Lower leg skin (tissue), 4 donors: ENCODE measurements at regions not wholly inside any gene's neighbourhood (a gene's known extent, or its start where the extent isn't known, plus 50 kb on each side); places are given as distances from the start of the nearest gene placed in this dataset.

Experiments used
- DNase-seq, 2 donors: peaks; one replicate each; pipeline ENCODE4 v3.0.0-alpha.2; 2019; ENCODE audit warnings: low spot score in 2 of 2
- H3K4me3 ChIP-seq: fragments of 200-600 bp; sonication (generic); 2 replicates; pipeline ENCODE4 v1.5.1; 2017; ENCODE audit warnings: mild to moderate bottlenecking, low read depth; ENCODE audit not compliant: poor library complexity, severe bottlenecking
- CTCF ChIP-seq, 3 donors: fragments of 450-650 bp; IDR thresholded peaks; one replicate each; pipeline ENCODE4 v1.5.1; 2016; ENCODE audit warnings: antibody characterized with exemption in 3 of 3, mild to moderate bottlenecking in 3 of 3, moderate library complexity in 2 of 3
- POLR2A ChIP-seq, 2 donors: fragments of 450-650 bp; IDR thresholded peaks; one replicate each; pipeline ENCODE4 v1.6.1; 2016 to 2017; ENCODE audit warnings: antibody characterized with exemption in 2 of 2, mild to moderate bottlenecking in 1 of 2, moderate library complexity in 1 of 2
- WGBS, 2 donors: methylation state at CpG; one replicate each; pipeline ENCODE4 v1.1.5; 2018; 5-methylcytosine and 5-hydroxymethylcytosine counted together
- intact Hi-C: fragments of 100-400 bp; cut with DNase I; formaldehyde crosslinking; loops from one replicate; pipeline ENCODE4 v1.15.0; 2023; ENCODE audit warnings: low total_unique reads

GRCh38 chr7:57363321-57363720 lies 86.7 kb upstream of the ZNF716 start:
- no peak for TF ChIP-seq CTCF (IDR thresholded peaks at IDR 0.05)
- TF ChIP-seq POLR2A (IDR thresholded peaks at IDR 0.05), result no peak
- no peak for DNase-seq
- H3K4me3 ChIP-seq, result no peak overlapping the region
- intact Hi-C loops, result no loop called here
- WGBS, 2 donors, result 63 to 82% methylated on average over 8 of the region's 8 CpGs

GRCh38 chr7:57364933-57365710 lies 84.9 kb upstream of the ZNF716 start:
- TF ChIP-seq CTCF (IDR thresholded peaks at IDR 0.05) (no peak), POLR2A (IDR thresholded peaks at IDR 0.05) (no peak)
- 78 to 82% methylated on average over 14 to 15 of the region's 17 CpGs for WGBS, 2 donors
- no peak overlapping the region for H3K4me3 ChIP-seq
- intact Hi-C loops, result no loop called here
- DNase-seq, result no peak

- WGBS, 2 donors, result 78 to 80% methylated on average over 6 of the region's 6 CpGs
- no peak overlapping the region for H3K4me3 ChIP-seq
- TF ChIP-seq POLR2A (IDR thresholded peaks at IDR 0.05), result no peak
- TF ChIP-seq CTCF (IDR thresholded peaks at IDR 0.05), result no peak
- intact Hi-C loops, result no loop called here
- DNase-seq, result no peak
Observed at GRCh38 chr7:57367171-57367570, 82.8 kb upstream of the ZNF716 start.

GRCh38 chr7:57370066-57370738 lies 79.8 kb upstream of the ZNF716 start:
- 72 to 84% methylated on average over 4 of the region's 4 CpGs for WGBS, 2 donors
- DNase-seq, result no peak
- no peak overlapping the region for H3K4me3 ChIP-seq
- TF ChIP-seq CTCF (IDR thresholded peaks at IDR 0.05) (no peak), POLR2A (IDR thresholded peaks at IDR 0.05) (no peak)
- intact Hi-C loops, result no loop called here

GRCh38 chr7:57370739-57371098 lies 79.3 kb upstream of the ZNF716 start:
- no peak overlapping the region for H3K4me3 ChIP-seq
- TF ChIP-seq POLR2A (IDR thresholded peaks at IDR 0.05), result no peak
- no peak for TF ChIP-seq CTCF (IDR thresholded peaks at IDR 0.05)
- DNase-seq, result no peak
- intact Hi-C loops, result no loop called here
- 65 to 89% methylated on average over 2 of the region's 2 CpGs for WGBS, 2 donors
